GM23338 (cell line): ENCODE measurements at regions not wholly inside any gene's neighbourhood (a gene's known extent, or its start where the extent isn't known, plus 50 kb on each side); places are given as distances from the start of the nearest gene placed in this dataset.

Experiments
- CREB1 ChIP-seq: fragments of 250-450 bp; sonication (Bioruptor Pico); IDR thresholded peaks from 2 replicates; pipeline ENCODE4 v1.5.0; 2020; ENCODE audit warnings: low read depth, mild to moderate bottlenecking, moderate library complexity
- EZH2 ChIP-seq: fragments of 200-600 bp; sonication (generic); IDR thresholded peaks from one replicate; pipeline ENCODE4 v1.8.0; 2017; ENCODE audit warnings: antibody characterized with exemption, mild to moderate bottlenecking, low read depth; ENCODE audit not compliant: unreplicated experiment
- EZH2phosphoT487 ChIP-seq: fragments of 200-600 bp; sonication (generic); IDR thresholded peaks from one replicate; pipeline ENCODE4 v1.8.1; 2018; ENCODE audit warnings: antibody characterized with exemption; ENCODE audit not compliant: unreplicated experiment
- JUNB ChIP-seq: IDR thresholded peaks from one replicate; pipeline ENCODE4 v1.6.1; 2016; ENCODE audit warnings: antibody characterized with exemption; ENCODE audit not compliant: unreplicated experiment
- NANOG ChIP-seq: IDR thresholded peaks from 2 replicates; pipeline ENCODE4 v1.6.1; 2016; ENCODE audit warnings: antibody characterized with exemption, borderline replicate concordance
- POLR2AphosphoS5 ChIP-seq: IDR thresholded peaks from 2 replicates; pipeline ENCODE4 v1.6.1; 2016; ENCODE audit warnings: antibody characterized with exemption, low read depth
- STAT1 ChIP-seq: IDR thresholded peaks from one replicate; pipeline ENCODE4 v1.6.1; 2016; ENCODE audit warnings: antibody characterized with exemption; ENCODE audit not compliant: unreplicated experiment
- ZNF114 ChIP-seq: fragments of 250-450 bp; sonication (Bioruptor Pico); IDR thresholded peaks from 2 replicates; pipeline ENCODE4 v1.5.0; 2020; ENCODE audit warnings: mild to moderate bottlenecking, moderate library complexity
- ZNF331 ChIP-seq: fragments of 250-450 bp; sonication (Bioruptor Pico); IDR thresholded peaks from 2 replicates; pipeline ENCODE4 v1.5.0; 2020; ENCODE audit warnings: low read depth, mild to moderate bottlenecking, moderate library complexity
- TF ChIP-seq, protein P1 (sequence below), 2 experiments: fragments of 200-600 bp in 1 of 2; sonication (generic) in 1 of 2; conservative IDR thresholded peaks; 2 replicates each; pipeline versions ENCODE4 v1.5.1 to v1.6.1; 2016 to 2017; ENCODE audit warnings: antibody characterized with exemption in 2 of 2, low read depth in 2 of 2, mild to moderate bottlenecking in 2 of 2, moderate library complexity in 1 of 2
- TF ChIP-seq, protein P2 (sequence below): IDR thresholded peaks from one replicate; pipeline ENCODE4 v1.6.1; 2018; ENCODE audit warnings: antibody characterized with exemption; ENCODE audit not compliant: unreplicated experiment
- TF ChIP-seq, protein P3 (sequence below): IDR thresholded peaks from 2 replicates; pipeline ENCODE4 v1.6.1; 2016; ENCODE audit warnings: antibody characterized with exemption

DNA sequence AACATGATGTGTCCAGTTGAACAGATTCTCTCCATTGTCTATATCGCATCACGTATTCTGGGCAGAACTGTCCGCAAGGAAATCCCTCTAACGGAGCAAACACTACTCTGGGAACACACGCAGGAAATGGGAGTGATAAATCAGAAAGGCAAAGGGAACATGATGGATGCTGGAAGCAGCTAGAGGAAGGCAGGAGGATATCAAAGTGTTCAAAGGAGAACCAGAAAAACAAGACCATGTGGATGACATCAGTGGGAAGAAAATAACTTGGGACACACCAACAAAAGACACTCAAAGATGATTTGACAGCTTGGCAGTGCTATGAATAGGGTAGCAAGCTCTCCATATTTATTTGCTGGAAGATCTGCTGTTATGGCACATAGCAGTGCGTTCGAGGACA lies 142.9 kb downstream of the PLK2 start:
- TF ChIP-seq, protein P1, sequence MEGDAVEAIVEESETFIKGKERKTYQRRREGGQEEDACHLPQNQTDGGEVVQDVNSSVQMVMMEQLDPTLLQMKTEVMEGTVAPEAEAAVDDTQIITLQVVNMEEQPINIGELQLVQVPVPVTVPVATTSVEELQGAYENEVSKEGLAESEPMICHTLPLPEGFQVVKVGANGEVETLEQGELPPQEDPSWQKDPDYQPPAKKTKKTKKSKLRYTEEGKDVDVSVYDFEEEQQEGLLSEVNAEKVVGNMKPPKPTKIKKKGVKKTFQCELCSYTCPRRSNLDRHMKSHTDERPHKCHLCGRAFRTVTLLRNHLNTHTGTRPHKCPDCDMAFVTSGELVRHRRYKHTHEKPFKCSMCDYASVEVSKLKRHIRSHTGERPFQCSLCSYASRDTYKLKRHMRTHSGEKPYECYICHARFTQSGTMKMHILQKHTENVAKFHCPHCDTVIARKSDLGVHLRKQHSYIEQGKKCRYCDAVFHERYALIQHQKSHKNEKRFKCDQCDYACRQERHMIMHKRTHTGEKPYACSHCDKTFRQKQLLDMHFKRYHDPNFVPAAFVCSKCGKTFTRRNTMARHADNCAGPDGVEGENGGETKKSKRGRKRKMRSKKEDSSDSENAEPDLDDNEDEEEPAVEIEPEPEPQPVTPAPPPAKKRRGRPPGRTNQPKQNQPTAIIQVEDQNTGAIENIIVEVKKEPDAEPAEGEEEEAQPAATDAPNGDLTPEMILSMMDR (conservative IDR thresholded peaks at IDR 0.05; ENCODE audit: low read depth in 2 of 2) = no peak
- TF ChIP-seq, protein P2, sequence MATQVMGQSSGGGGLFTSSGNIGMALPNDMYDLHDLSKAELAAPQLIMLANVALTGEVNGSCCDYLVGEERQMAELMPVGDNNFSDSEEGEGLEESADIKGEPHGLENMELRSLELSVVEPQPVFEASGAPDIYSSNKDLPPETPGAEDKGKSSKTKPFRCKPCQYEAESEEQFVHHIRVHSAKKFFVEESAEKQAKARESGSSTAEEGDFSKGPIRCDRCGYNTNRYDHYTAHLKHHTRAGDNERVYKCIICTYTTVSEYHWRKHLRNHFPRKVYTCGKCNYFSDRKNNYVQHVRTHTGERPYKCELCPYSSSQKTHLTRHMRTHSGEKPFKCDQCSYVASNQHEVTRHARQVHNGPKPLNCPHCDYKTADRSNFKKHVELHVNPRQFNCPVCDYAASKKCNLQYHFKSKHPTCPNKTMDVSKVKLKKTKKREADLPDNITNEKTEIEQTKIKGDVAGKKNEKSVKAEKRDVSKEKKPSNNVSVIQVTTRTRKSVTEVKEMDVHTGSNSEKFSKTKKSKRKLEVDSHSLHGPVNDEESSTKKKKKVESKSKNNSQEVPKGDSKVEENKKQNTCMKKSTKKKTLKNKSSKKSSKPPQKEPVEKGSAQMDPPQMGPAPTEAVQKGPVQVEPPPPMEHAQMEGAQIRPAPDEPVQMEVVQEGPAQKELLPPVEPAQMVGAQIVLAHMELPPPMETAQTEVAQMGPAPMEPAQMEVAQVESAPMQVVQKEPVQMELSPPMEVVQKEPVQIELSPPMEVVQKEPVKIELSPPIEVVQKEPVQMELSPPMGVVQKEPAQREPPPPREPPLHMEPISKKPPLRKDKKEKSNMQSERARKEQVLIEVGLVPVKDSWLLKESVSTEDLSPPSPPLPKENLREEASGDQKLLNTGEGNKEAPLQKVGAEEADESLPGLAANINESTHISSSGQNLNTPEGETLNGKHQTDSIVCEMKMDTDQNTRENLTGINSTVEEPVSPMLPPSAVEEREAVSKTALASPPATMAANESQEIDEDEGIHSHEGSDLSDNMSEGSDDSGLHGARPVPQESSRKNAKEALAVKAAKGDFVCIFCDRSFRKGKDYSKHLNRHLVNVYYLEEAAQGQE = no peak
- TF ChIP-seq EZH2phosphoT487 = no peak
- TF ChIP-seq STAT1 = no peak
- no peak for TF ChIP-seq ZNF114 (CRISPR knock-in tag)
- TF ChIP-seq POLR2AphosphoS5 = no peak
- TF ChIP-seq EZH2 = no peak
- TF ChIP-seq, protein P3, sequence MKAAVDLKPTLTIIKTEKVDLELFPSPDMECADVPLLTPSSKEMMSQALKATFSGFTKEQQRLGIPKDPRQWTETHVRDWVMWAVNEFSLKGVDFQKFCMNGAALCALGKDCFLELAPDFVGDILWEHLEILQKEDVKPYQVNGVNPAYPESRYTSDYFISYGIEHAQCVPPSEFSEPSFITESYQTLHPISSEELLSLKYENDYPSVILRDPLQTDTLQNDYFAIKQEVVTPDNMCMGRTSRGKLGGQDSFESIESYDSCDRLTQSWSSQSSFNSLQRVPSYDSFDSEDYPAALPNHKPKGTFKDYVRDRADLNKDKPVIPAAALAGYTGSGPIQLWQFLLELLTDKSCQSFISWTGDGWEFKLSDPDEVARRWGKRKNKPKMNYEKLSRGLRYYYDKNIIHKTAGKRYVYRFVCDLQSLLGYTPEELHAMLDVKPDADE = no peak
- TF ChIP-seq CREB1 (CRISPR knock-in tag) = no peak
- TF ChIP-seq JUNB = no peak
- no peak for TF ChIP-seq NANOG
- TF ChIP-seq ZNF331 (CRISPR knock-in tag) = no peak
